IMR-90 (cell line): ENCODE measurements at regions not wholly inside any gene's neighbourhood (a gene's known extent, or its start where the extent isn't known, plus 50 kb on each side); places are given as distances from the start of the nearest gene placed in this dataset.

Experiments
- ATAC-seq: fragments of 200-7000 bp; cut with Tn5 transposase; 2 replicates; pipeline ENCODE4 v1.9.1; 2020; ENCODE audit warnings: low read depth, mild to moderate bottlenecking, moderate library complexity
- BruUV-seq: library from RNA; stranded (reverse); fragments of 400-500 nt; replicated peaks from 2 replicates; lab custom pipeline; 2021; lab: Mats Ljungman, UMichigan
- CTCF ChIA-PET: fragments of 300-600 bp; formaldehyde crosslinking; extraction: SDS; loops from one replicate; lab custom pipeline; 2021; ENCODE audit warnings: antibody characterized with exemption; lab: Yijun Ruan, JAX
- POLR2A ChIA-PET: fragments of 300-600 bp; sonication (Branson Sonifier 250); formaldehyde crosslinking; loops from one replicate; lab custom pipeline; 2022; ENCODE audit warnings: antibody characterized with exemption; ENCODE audit not compliant: unreplicated experiment; lab: Charles Lee
- DNase-seq: peaks from one replicate; pipeline ENCODE4 v3.0.0; 2013
- H2AFZ ChIP-seq: replicated peaks from 2 replicates; pipeline ENCODE3; 2013; ENCODE audit warnings: low read length, mild to moderate bottlenecking; ENCODE audit not compliant: poor library complexity
- H2AK5ac ChIP-seq: 2 replicates; pipeline ENCODE4 v1.6.1; 2013; ENCODE audit warnings: low read depth, low read length, inconsistent platforms
- H2AK9ac ChIP-seq: replicated peaks from 2 replicates; pipeline ENCODE3; 2013; ENCODE audit warnings: mild to moderate bottlenecking, low read depth, low read length, moderate library complexity; ENCODE audit not compliant: poor library complexity
- H2BK120ac ChIP-seq: 2 replicates; pipeline ENCODE4 v1.6.1; 2013; ENCODE audit warnings: low read depth, low read length, inconsistent platforms
- H2BK15ac ChIP-seq: 3 replicates; pipeline ENCODE4 v1.6.1; 2013; ENCODE audit warnings: low read depth, low read length, inconsistent platforms
- H2BK20ac ChIP-seq: 2 replicates; pipeline ENCODE4 v1.6.1; 2013; ENCODE audit warnings: low read depth, mild to moderate bottlenecking, inconsistent platforms, low read length, moderate library complexity
- H2BK5ac ChIP-seq: 2 replicates; pipeline ENCODE4 v1.6.1; 2013; ENCODE audit warnings: mild to moderate bottlenecking, low read depth, low read length, inconsistent platforms; ENCODE audit not compliant: poor library complexity, severe bottlenecking
- H3K14ac ChIP-seq: replicated peaks from 2 replicates; pipeline ENCODE4 v1.6.1; 2013; ENCODE audit warnings: low read depth, low read length, inconsistent platforms
- H3K18ac ChIP-seq: 2 replicates; pipeline ENCODE4 v1.6.1; 2013; ENCODE audit warnings: low read depth, low read length, control low read depth
- H3K23ac ChIP-seq: 2 replicates; pipeline ENCODE4 v1.6.1; 2013; ENCODE audit warnings: low read depth, low read length, inconsistent platforms
- H3K27ac ChIP-seq: 2 replicates; pipeline ENCODE4 v1.5.1; 2013; ENCODE audit warnings: mild to moderate bottlenecking, control low read depth, low read length; ENCODE audit not compliant: insufficient read depth
- H3K27me3 ChIP-seq: 2 replicates; pipeline ENCODE4 v1.6.1; 2013; ENCODE audit warnings: low read length; ENCODE audit not compliant: control insufficient read depth, insufficient read depth
- H3K36me3 ChIP-seq: 2 replicates; pipeline ENCODE4 v1.6.1; 2013; ENCODE audit warnings: low read length, mixed read lengths; ENCODE audit not compliant: control insufficient read depth, insufficient read depth
- H3K4ac ChIP-seq: 2 replicates; pipeline ENCODE4 v1.6.1; 2013; ENCODE audit warnings: low read depth, low read length, inconsistent platforms
- H3K4me1 ChIP-seq: 2 replicates; pipeline ENCODE4 v1.6.1; 2013; ENCODE audit warnings: low read length, mixed read lengths; ENCODE audit not compliant: control insufficient read depth, insufficient read depth
- H3K4me2 ChIP-seq: 2 replicates; pipeline ENCODE4 v1.6.1; 2013; ENCODE audit warnings: low read depth, mild to moderate bottlenecking, control low read depth, low read length, moderate library complexity
- H3K4me3 ChIP-seq: 2 replicates; pipeline ENCODE4 v1.5.1; 2013; ENCODE audit warnings: low read depth, mild to moderate bottlenecking, control low read depth, low read length, moderate library complexity; ENCODE audit not compliant: insufficient read depth
- H3K56ac ChIP-seq: 2 replicates; pipeline ENCODE4 v1.6.1; 2013; ENCODE audit warnings: low read length, inconsistent platforms; ENCODE audit not compliant: insufficient read depth; ENCODE audit errors: extremely low read depth
- H3K79me1 ChIP-seq, 2 experiments: 2 replicates each; pipeline ENCODE4 v1.6.1; 2013; ENCODE audit warnings: low read length in 2 of 2, inconsistent platforms in 1 of 2, low read depth in 1 of 2
- H3K9ac ChIP-seq: 2 replicates; pipeline ENCODE4 v1.6.1; 2013; ENCODE audit warnings: low read depth, low read length, control low read depth
- H3K9me1 ChIP-seq: 2 replicates; pipeline ENCODE4 v1.6.1; 2013; ENCODE audit warnings: low read length, inconsistent platforms; ENCODE audit not compliant: insufficient read depth
- H3K9me3 ChIP-seq: 2 replicates; pipeline ENCODE4 v1.6.1; 2013; ENCODE audit warnings: low read length; ENCODE audit not compliant: control insufficient read depth, insufficient read depth
- H4K20me1 ChIP-seq: 2 replicates; pipeline ENCODE4 v1.6.1; 2013; ENCODE audit warnings: low read length, inconsistent platforms; ENCODE audit not compliant: insufficient read depth
- H4K5ac ChIP-seq: 2 replicates; pipeline ENCODE4 v1.6.1; 2013; ENCODE audit warnings: mild to moderate bottlenecking, low read depth, low read length, control low read depth
- H4K8ac ChIP-seq, 2 experiments: 2 replicates each; pipeline ENCODE4 v1.6.1; 2013; ENCODE audit warnings: low read depth in 2 of 2, low read length in 2 of 2, control low read depth in 1 of 2, inconsistent platforms in 1 of 2
- H4K91ac ChIP-seq: 2 replicates; pipeline ENCODE4 v1.6.1; 2013; ENCODE audit warnings: low read depth, low read length, inconsistent platforms; ENCODE audit not compliant: insufficient read depth
- CHD1 ChIP-seq: IDR thresholded peaks from 2 replicates; pipeline ENCODE4 v1.6.1; 2012; ENCODE audit warnings: low read depth, low read length, improper control_type of control experiment
- CTCF ChIP-seq: conservative IDR thresholded peaks from 2 replicates; pipeline ENCODE4 v1.5.1; 2012; ENCODE audit warnings: mild to moderate bottlenecking, low read depth, low read length, improper control_type of control experiment
- FOS ChIP-seq: fragments of 150-350 bp; IDR thresholded peaks from 2 replicates; pipeline ENCODE4 v1.6.1; 2016; ENCODE audit warnings: low read depth, low read length
- MAFK ChIP-seq: IDR thresholded peaks from 2 replicates; pipeline ENCODE4 v1.6.1; 2012; ENCODE audit warnings: low read depth, low read length, improper control_type of control experiment
- NFE2L2 ChIP-seq: fragments of 150-350 bp; IDR thresholded peaks from 2 replicates; pipeline ENCODE4 v1.6.1; 2016; ENCODE audit warnings: low read depth, mild to moderate bottlenecking, low read length
- RAD21 ChIP-seq: IDR thresholded peaks from 2 replicates; pipeline ENCODE4 v1.6.1; 2012; ENCODE audit warnings: low read length, improper control_type of control experiment
- RCOR1 ChIP-seq: IDR thresholded peaks from 2 replicates; pipeline ENCODE4 v1.6.1; 2012; ENCODE audit warnings: mild to moderate bottlenecking, low read length, improper control_type of control experiment; ENCODE audit not compliant: insufficient replicate concordance
- RFX5 ChIP-seq: IDR thresholded peaks from 2 replicates; pipeline ENCODE4 v1.8.0; 2012; ENCODE audit warnings: low read depth, mild to moderate bottlenecking, low read length, moderate library complexity
- SMC3 ChIP-seq: fragments of 150-350 bp; IDR thresholded peaks from 2 replicates; pipeline ENCODE4 v1.6.1; 2016; ENCODE audit warnings: low read depth, mild to moderate bottlenecking, antibody characterized with exemption, low read length, moderate library complexity
- USF2 ChIP-seq: fragments of 150-350 bp; IDR thresholded peaks from 2 replicates; pipeline ENCODE4 v1.6.1; 2017; ENCODE audit warnings: mild to moderate bottlenecking, antibody characterized with exemption, low read length, low read depth
- WGBS, 2 experiments: methylation state at CpG; one replicate each; pipeline versions ENCODE4 v1.1.5 to v1.1.7; 2013; ENCODE audit warnings: missing lambda C conversion rate in 2 of 2; ENCODE audit not compliant: insufficient read length in 1 of 2; ENCODE audit errors: extremely low coverage in 2 of 2; 5-methylcytosine and 5-hydroxymethylcytosine counted together
- dilution Hi-C: fragments of 300-500 bp; cut with HindIII; formaldehyde crosslinking; loops from one replicate; pipeline ENCODE4 v1.14.3; 2018; ENCODE audit warnings: low sequenced_read_pairs; ENCODE audit not compliant: unreplicated experiment
- in situ Hi-C: fragments of 300-500 bp; cut with MboI; formaldehyde crosslinking; loops from 3 replicates; pipeline ENCODE4 v1.14.3; 2019; ENCODE audit warnings: low sequenced_read_pairs, inconsistent platforms, mixed read lengths
- intact Hi-C: fragments of 100-400 bp; cut with micrococcal nuclease; formaldehyde crosslinking; loops from 2 replicates; pipeline ENCODE4 v1.10.0; 2022
- TF ChIP-seq, protein P1 (sequence below): fragments of 150-350 bp; IDR thresholded peaks from 2 replicates; pipeline ENCODE4 v1.6.1; 2016; ENCODE audit warnings: low read depth, mild to moderate bottlenecking, low read length, moderate library complexity, borderline replicate concordance

DNA sequence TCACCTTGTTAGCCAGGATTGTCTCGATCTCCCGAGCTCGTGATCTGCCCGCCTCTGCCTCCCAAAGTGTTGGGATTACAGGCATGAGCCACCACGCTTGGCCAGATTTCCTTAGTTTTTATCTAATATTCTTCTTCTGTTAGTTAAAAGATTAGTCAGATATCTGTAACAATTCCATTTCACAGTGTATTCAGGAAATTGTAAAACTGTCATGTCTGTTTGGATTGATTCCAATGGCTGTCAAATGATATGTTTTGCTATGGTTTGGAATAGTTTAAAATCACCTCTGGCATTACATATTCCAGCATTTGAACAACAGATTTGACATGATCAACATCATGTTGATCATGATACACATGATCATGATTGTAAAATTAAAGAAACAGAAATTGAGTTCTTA, 193.6 kb upstream of the DAB2 start:
- Histone ChIP-seq H4K5ac (no peak overlapping the region), H3K18ac (no peak overlapping the region), H2BK120ac (no peak overlapping the region), H3K4me1 (no peaks in the 10 kb centered on the region), H4K91ac (no peak overlapping the region), H3K79me1 (no peaks in the 10 kb centered on the region), H3K27me3 (no peaks in the 10 kb centered on the region; the same call in none of the 2 replicates), H3K9ac (no peak overlapping the region), H2BK15ac (no peak overlapping the region), H3K14ac (no peak overlapping the region), H3K23ac (no peak overlapping the region), H4K8ac (no peak overlapping the region), H2BK5ac (no peak overlapping the region), H3K9me3 (no peaks in the 10 kb centered on the region), H2AK5ac (no peak overlapping the region), H4K20me1 (no peaks in the 10 kb centered on the region), H3K4ac (no peak overlapping the region), H2BK20ac (no peak overlapping the region), H2AK9ac (no peak overlapping the region), H2AFZ (no peak overlapping the region), H3K4me3 (no peak overlapping the region), H3K4me2 (no peak overlapping the region), H3K9me1 (no peaks in the 10 kb centered on the region), H3K27ac (no peak overlapping the region), H3K36me3 (no peaks in the 10 kb centered on the region), H3K56ac (no peak overlapping the region)
- no peak for TF ChIP-seq USF2
- TF ChIP-seq SMC3: no peak
- TF ChIP-seq FOS: no peak
- TF ChIP-seq RCOR1: no peak
- TF ChIP-seq MAFK: no peak
- TF ChIP-seq CHD1: no peak
- TF ChIP-seq RFX5: no peak
- TF ChIP-seq, protein P1, sequence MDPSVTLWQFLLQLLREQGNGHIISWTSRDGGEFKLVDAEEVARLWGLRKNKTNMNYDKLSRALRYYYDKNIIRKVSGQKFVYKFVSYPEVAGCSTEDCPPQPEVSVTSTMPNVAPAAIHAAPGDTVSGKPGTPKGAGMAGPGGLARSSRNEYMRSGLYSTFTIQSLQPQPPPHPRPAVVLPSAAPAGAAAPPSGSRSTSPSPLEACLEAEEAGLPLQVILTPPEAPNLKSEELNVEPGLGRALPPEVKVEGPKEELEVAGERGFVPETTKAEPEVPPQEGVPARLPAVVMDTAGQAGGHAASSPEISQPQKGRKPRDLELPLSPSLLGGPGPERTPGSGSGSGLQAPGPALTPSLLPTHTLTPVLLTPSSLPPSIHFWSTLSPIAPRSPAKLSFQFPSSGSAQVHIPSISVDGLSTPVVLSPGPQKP: no peak
- TF ChIP-seq NFE2L2: no peak
- TF ChIP-seq CTCF: no peak
- TF ChIP-seq RAD21: no peak
- dilution Hi-C loops: no loop called here
- WGBS, 2 experiments: no CpG with 5 or more reads among the region's 5 CpGs
- ChIA-PET CTCF (no interaction called here), POLR2A (no interaction called here)
- no TSS peak for BruUV-seq
- DNase-seq (no peak), ATAC-seq (no peak)
- intact Hi-C loops: no loop called here
- in situ Hi-C loops: no loop called here
